HG03097 (cell line): ENCODE measurements at regions not wholly inside any gene's neighbourhood (a gene's known extent, or its start where the extent isn't known, plus 50 kb on each side); places are given as distances from the start of the nearest gene placed in this dataset.
A peak's percentile ranks its signal among the peaks of the same experiment; 100 is the strongest.
"Not testable (repeated sequence)": the region's sequence is repeated elsewhere in the genome, so short reads cannot be mapped to it uniquely, and the experiment has no call there.

Experiments used
- ATAC-seq: cut with Tn5 transposase; IDR thresholded peaks from one replicate; pipeline ENCODE4 v1.9.1; 2021; ENCODE audit not compliant: unreplicated experiment, low FRiP score

DNA sequence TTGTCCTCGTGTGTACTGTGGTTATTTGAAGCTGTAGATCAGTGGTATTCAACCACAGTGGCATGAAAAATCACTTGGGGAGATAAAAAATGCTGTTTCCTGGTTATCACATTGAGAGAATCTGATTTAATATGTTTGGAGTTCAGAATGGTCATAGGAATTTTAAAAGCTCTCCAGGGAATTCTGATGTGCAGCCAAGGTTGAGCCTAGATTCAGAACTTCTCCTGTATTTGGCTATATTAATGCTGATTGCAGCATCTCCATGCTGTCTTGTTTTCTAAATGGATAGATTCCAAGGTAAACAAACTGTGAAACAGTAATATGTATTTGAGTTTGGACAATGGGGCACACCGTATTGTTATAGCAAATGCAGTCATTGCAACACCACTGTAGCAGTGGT, 982.2 kb upstream of the FBXO33 start:
- ATAC-seq: no peak

DNA sequence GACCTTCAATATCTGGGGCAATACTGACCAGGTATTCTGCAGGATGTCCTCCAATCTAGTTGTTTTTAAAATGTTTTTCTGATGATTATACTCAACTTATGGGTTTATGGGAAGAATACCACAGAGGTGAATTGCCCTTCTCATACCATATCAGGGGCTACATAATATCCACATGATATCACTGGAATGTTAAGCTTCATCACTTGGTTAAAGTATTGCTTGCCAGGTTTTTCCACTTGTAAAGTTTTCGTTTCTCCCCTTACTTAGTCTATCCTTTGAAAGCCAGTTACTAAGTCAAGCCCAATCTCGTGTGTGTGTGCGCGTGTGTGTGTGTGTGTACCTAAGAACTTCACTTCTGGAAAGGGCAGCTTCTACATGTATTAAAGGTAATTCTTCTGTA, 980.9 kb upstream of the FBXO33 start:
- no peak for ATAC-seq

DNA sequence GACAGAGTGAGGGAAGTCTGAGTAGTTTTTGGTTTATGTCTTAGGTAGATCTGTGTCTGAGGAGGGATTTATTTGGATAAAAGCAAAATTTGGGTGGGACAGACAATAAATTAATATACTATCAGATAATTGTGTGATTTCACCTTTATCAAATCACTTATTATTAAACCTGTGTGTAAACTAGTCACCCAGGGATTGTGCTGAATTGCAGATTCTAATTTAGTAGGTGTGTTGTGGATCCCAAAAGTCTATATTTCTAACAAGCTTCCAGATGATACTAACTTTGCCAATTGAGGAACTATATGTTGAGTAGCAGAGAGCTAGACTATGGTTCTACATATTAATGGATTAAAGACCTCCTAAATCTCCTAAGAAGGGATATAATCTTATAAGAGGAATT, 978.5 kb upstream of the FBXO33 start:
- no peak for ATAC-seq

DNA sequence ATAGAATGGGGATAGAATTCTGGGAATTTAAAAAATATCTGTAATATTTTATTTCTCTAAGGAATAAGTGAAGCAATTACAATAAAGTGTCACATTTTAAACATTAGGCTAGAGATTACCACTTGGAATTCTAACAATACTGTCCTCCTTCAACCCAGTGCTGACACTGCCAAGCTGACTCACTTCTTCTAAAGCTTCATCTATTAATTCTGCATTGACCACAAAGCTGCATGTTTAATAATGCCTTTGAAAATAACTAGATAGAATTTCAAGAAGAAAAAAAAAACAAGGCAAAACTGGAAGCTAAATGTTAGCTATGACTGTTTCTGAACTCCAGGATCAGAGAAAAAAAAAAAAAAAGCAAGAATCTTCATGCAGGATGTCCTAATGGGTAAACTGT, 970.7 kb upstream of the FBXO33 start:
- ATAC-seq: no peak

DNA sequence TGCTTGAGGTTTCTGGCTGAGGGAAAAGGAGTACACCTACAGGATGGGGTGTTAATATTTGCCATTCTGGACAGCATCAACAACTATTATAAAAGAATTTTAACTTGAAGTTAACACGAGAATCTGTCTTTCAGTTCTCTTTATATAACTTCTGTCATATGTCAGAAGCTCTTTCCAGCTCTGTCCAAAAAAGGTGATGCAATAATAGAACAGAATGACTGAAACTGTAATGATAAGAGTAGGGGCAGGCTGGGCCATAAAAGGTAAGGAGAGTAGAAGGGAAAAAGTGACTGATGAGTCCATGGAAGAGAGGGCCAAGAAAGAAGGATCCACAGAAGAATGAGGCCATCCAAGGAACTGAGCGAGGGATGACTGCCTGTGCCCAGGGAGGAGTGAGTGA, 966.7 kb upstream of the FBXO33 start:
- no peak for ATAC-seq

- no peak for ATAC-seq
Observed at GRCh38 chr14:40394634-40395340, 962.6 kb upstream of the FBXO33 start.

- ATAC-seq: no peak
Observed at GRCh38 chr14:40393143-40393542, 960.9 kb upstream of the FBXO33 start.

GRCh38 chr14:40386433-40386832, 954.2 kb upstream of the FBXO33 start:
- peak; percentile 53 for ATAC-seq

GRCh38 chr14:40374221-40374620, 942.0 kb upstream of the FBXO33 start:
- ATAC-seq: no peak

DNA sequence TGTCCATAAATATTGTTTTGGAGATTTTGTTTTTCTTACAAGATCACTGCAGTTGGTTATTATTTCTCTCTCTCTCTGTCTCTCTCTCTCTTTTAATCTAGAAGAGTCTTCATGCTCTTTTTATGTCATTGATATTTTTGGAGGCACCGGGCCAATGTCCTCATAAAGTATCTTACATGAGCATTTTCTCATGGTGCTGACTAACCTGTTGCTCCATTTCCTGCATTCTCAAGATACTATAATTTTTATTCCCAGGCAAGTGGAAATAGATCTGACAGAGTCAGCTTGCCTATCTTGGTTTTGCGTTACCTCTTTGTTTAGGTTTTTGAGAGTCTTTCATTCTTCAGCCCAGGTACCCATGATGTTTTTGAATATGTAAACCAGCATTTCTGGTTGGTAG, 938.8 kb upstream of the FBXO33 start:
- no peak for ATAC-seq

DNA sequence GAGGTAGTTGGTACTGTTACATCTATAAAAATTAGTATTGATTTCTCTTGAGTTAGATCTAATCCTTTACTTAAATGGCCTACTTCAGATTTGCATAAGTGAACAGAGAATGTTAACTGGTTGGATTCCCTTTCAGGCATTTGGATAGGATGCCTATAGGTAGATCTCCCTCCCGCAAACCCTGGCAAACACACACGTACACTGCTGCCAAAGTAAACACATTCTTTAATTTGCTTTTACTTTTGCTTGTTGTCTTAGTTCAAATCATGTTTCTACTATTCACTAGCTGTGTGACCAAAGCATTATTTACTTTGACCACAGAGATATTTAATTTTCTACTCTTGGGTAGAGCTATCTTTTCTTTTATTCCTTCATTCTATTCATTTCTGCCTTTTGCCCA, 936.1 kb upstream of the FBXO33 start:
- ATAC-seq: no peak

GRCh38 chr14:40367717-40368116, 935.5 kb upstream of the FBXO33 start:
- ATAC-seq: no peak

DNA sequence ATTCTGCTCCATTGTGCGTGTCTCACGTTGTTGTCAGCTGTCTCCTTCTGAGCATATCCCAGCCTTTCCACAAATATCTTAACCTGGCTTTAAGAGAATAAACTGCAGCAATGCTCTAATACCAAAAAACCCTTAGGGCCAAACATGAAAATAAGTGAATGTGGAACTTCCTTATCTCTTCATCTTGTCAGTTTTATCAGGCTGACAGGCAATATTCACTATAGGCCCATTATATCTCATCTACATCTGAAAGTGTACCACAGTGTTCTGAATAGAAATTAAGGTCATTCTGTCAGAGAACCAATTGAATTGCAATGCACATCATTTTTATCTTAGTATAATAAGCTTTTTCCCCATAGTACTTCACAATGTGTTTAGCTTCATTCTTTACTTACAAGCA, 933.1 kb upstream of the FBXO33 start:
- ATAC-seq: no peak

GRCh38 chr14:40362856-40363255, 930.6 kb upstream of the FBXO33 start:
- no peak for ATAC-seq

DNA sequence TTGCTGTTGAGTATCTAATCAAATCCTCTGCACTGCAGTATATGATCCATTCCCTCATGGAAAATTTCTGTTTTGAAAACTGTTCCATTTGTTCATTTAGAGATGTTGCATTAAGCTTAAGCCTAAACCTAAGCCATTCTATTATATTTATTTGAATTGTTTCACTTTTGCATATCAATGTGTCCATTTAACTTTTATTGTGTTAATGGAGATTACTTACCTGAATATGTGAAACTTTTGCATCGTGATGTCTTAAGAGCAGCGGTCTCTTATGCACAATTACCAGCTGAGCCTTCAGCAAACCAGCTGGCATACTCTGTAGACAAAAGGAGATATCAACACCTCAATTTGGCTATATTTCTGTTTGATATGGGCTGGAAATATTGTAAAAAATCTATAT, 922.5 kb upstream of the FBXO33 start:
- ATAC-seq: no peak

- not testable (repeated sequence) for ATAC-seq
Observed at GRCh38 chr14:40348104-40348503, 915.9 kb upstream of the FBXO33 start.

- ATAC-seq: no peak
Observed at GRCh38 chr14:40347675-40348074, 915.4 kb upstream of the FBXO33 start.

DNA sequence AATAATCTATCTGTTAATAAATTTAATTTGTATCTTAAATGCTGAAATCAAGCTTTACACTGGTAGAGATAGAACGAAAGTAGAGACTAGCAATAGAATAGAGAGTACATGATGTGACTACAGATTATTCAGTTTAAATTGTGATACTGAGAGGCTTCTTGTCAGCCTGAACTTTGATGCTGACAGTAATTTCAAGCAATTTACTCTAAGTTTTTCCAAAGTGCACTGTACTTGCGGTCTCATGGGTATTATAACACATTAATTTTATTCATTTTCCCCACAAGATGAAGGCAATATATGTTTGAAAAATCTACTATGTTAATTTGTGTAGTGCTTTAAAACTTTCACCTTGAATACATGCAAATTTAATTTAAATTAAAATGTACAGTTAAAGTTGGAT, 914.0 kb upstream of the FBXO33 start:
- no peak for ATAC-seq

- ATAC-seq: no peak
Observed at GRCh38 chr14:40345334-40345733, 913.1 kb upstream of the FBXO33 start.

- ATAC-seq: no peak
Observed at GRCh38 chr14:40340708-40341107, 908.5 kb upstream of the FBXO33 start.

DNA sequence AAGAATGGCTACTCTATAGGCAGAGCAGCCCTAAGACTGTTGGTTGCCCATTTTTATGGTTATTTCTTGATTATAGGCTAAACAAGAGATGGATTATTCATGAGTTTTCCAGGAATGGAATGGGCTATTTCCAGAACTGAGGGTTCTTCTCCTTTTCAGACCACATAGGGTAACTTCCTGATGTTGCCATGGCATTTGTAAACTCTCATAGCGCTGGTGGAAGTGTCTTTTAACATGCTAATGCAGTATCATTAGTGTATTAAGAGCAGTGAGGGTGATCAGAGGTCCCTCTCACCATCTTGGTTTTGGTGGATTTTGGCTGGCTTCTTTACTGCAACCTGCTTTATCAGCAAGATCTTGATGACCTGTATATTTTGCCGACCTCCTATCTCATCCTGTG, 904.6 kb upstream of the FBXO33 start:
- no peak for ATAC-seq

- ATAC-seq: not testable (repeated sequence)
Observed at GRCh38 chr14:40326519-40326918, 894.3 kb upstream of the FBXO33 start.

DNA sequence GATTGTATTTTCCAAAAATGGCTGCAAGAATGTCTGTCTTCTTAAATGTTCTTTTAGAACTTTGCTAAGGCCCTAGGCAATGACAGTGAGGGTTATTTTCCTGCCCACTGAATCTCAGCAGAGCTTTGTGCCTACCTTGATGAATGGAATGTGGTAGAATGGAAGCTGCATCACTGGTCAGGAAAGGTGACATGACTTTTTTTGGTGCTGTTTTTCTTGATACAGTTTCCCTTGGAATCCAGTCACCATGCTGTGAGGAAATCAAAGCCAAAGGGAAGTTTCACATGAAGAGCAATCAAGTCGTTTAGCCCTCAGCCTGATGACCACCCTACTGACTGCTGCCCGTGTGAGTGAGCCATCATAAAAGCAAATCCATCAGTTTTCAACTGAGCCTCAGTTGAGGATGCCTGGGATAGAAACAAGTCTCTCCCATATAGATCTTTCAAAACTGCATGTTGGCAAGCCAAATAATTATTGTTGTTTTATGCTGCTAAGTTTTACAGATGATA, 886.0 kb upstream of the FBXO33 start:
- no peak for ATAC-seq
